Stimulated activated naive CD8-positive, alpha-beta T cell treated with anti-CD3 and anti-CD28 coated beads, Interleukin-15, Interleukin-2, amounts not matched to agents 100 U/mL and 50 U/mL, for 24 hours (primary cell): ENCODE measurements at regions not wholly inside any gene's neighbourhood (a gene's known extent, or its start where the extent isn't known, plus 50 kb on each side); places are given as distances from the start of the nearest gene placed in this dataset.
A peak's percentile ranks its signal among the peaks of the same experiment; 100 is the strongest.
"Not testable (repeated sequence)": the region's sequence is repeated elsewhere in the genome, so short reads cannot be mapped to it uniquely, and the experiment has no call there.

ENCODE experiments used
- ATAC-seq: fragments of 150-1000 bp; cut with Tn5 transposase; one replicate; pipeline ENCODE4 v1.10.0; 2021
- DNase-seq: peaks from one replicate; pipeline ENCODE4 v3.0.0; 2021

- DNase-seq (no peak), ATAC-seq (no peak)
These were observed 52.5 kb upstream of the NBL1 start for GRCh38 chr1:19591482-19592091.

GRCh38 chr1:19585507-19585906, 58.6 kb upstream of the NBL1 start:
- no peak for ATAC-seq
- no peak for DNase-seq

GRCh38 chr1:19582318-19582717, 61.8 kb upstream of the NBL1 start:
- DNase-seq: peak; percentile 85
- ATAC-seq: peak; percentile 90

GRCh38 chr1:19581381-19581780, 62.7 kb upstream of the NBL1 start:
- ATAC-seq (no peak), DNase-seq (no peak)

GRCh38 chr1:19577561-19577960, 66.5 kb upstream of the NBL1 start:
- DNase-seq: no peak
- no peak for ATAC-seq

- DNase-seq: no peak
- ATAC-seq: no peak
These were observed 67.1 kb upstream of the NBL1 start for GRCh38 chr1:19577036-19577435.

- ATAC-seq: no peak
- no peak for DNase-seq
These were observed 74.3 kb upstream of the NBL1 start for GRCh38 chr1:19569786-19570185.

- ATAC-seq (no peak), DNase-seq (no peak)
These were observed 77.1 kb upstream of the NBL1 start for GRCh38 chr1:19567041-19567440.

GRCh38 chr1:19564366-19564765, 79.0 kb upstream of the CAPZB start:
- ATAC-seq: no peak
- no peak for DNase-seq

- no peak for DNase-seq
These were observed 78.2 kb upstream of the CAPZB start for GRCh38 chr1:19563324-19564097.

GRCh38 chr1:19562847-19563246, 77.5 kb upstream of the CAPZB start:
- DNase-seq (no peak), ATAC-seq (no peak)

More at GRCh38 chr1:19563324-19564097, 78.2 kb upstream of the CAPZB start:
- no peak for ATAC-seq

- DNase-seq (no peak), ATAC-seq (no peak)
These were observed 75.1 kb upstream of the CAPZB start for GRCh38 chr1:19560480-19560879.

- DNase-seq (no peak), ATAC-seq (no peak)
These were observed 74.3 kb upstream of the CAPZB start for GRCh38 chr1:19559641-19560040.

- DNase-seq: no peak
- no peak for ATAC-seq
These were observed 72.3 kb upstream of the CAPZB start for GRCh38 chr1:19557609-19558051.

GRCh38 chr1:19554090-19554489, 68.8 kb upstream of the CAPZB start:
- DNase-seq (no peak), ATAC-seq (no peak)

- ATAC-seq (peak; percentile 52), DNase-seq (no peak)
These were observed 67.1 kb upstream of the CAPZB start for GRCh38 chr1:19552291-19553010.

- not testable (repeated sequence) for DNase-seq, ATAC-seq
These were observed 66.5 kb upstream of the CAPZB start for GRCh38 chr1:19551837-19552236.

- not testable (repeated sequence) for ATAC-seq, DNase-seq
These were observed 65.1 kb upstream of the CAPZB start for GRCh38 chr1:19550437-19550836.

GRCh38 chr1:19547814-19548213, 62.5 kb upstream of the CAPZB start:
- ATAC-seq (no peak), DNase-seq (no peak)

- ATAC-seq: no peak
- DNase-seq: no peak
These were observed 51.2 kb upstream of the CAPZB start for GRCh38 chr1:19536519-19536918.

- DNase-seq (no peak), ATAC-seq (no peak)
These were observed 49.9 kb upstream of the CAPZB start for GRCh38 chr1:19535214-19535613.
